MCF 10A (cell line): ENCODE measurements at regions not wholly inside any gene's neighbourhood (a gene's known extent, or its start where the extent isn't known, plus 50 kb on each side); places are given as distances from the start of the nearest gene placed in this dataset.
"Not testable (repeated sequence)": the region's sequence is repeated elsewhere in the genome, so short reads cannot be mapped to it uniquely, and the experiment has no call there.

ENCODE experiments used
- BruUV-seq: library from RNA; stranded (reverse); fragments of 400-500 nt; replicated peaks from 2 replicates; lab custom pipeline; 2021; lab: Mats Ljungman, UMichigan
- CTCF ChIA-PET: fragments of 300-600 bp; sonication (Branson Sonifier 250); formaldehyde crosslinking; extraction: SDS; loops from one replicate; lab custom pipeline; 2021; ENCODE audit warnings: antibody characterized with exemption, inconsistent platforms; lab: Yijun Ruan, JAX
- POLR2A ChIA-PET: fragments of 300-600, 350-650 bp; sonication (Branson Sonifier 250); formaldehyde crosslinking; extraction: SDS; loops from one replicate; lab custom pipeline; 2020; ENCODE audit warnings: antibody characterized with exemption, inconsistent platforms; lab: Yijun Ruan, JAX
- DNase-seq: peaks from one replicate; pipeline ENCODE4 v3.0.0-alpha.2; 2018; ENCODE audit not compliant: unreplicated experiment
- H3K27ac Mint-ChIP-seq: one replicate; pipeline ENCODE4 v1.8.0; 2022; ENCODE audit warnings: mild to moderate bottlenecking, low read depth, mixed read lengths; ENCODE audit not compliant: unreplicated experiment
- H3K27me3 Mint-ChIP-seq: one replicate; pipeline ENCODE4 v1.8.0; 2022; ENCODE audit warnings: mixed read lengths; ENCODE audit not compliant: insufficient read depth, unreplicated experiment
- H3K36me3 Mint-ChIP-seq: one replicate; pipeline ENCODE4 v1.8.0; 2022; ENCODE audit warnings: mild to moderate bottlenecking, moderate library complexity, mixed read lengths; ENCODE audit not compliant: insufficient read depth, unreplicated experiment
- H3K4me1 Mint-ChIP-seq: one replicate; pipeline ENCODE4 v1.8.0; 2022; ENCODE audit warnings: mixed read lengths; ENCODE audit not compliant: insufficient read depth, unreplicated experiment
- H3K4me3 Mint-ChIP-seq: one replicate; pipeline ENCODE4 v1.8.0; 2022; ENCODE audit warnings: mild to moderate bottlenecking, moderate library complexity, mixed read lengths; ENCODE audit not compliant: unreplicated experiment
- H3K9me3 Mint-ChIP-seq: one replicate; pipeline ENCODE4 v1.8.0; 2022; ENCODE audit warnings: mixed read lengths; ENCODE audit not compliant: unreplicated experiment
- CTCF ChIP-seq: fragments of 200-600 bp; IDR thresholded peaks from one replicate; pipeline ENCODE4 v1.8.0; 2022; ENCODE audit warnings: antibody characterized with exemption, mild to moderate bottlenecking; ENCODE audit not compliant: unreplicated experiment
- intact Hi-C: fragments of 100-400 bp; cut with micrococcal nuclease; formaldehyde crosslinking; loops from 2 replicates; pipeline ENCODE4 v1.14.1; 2022

DNA sequence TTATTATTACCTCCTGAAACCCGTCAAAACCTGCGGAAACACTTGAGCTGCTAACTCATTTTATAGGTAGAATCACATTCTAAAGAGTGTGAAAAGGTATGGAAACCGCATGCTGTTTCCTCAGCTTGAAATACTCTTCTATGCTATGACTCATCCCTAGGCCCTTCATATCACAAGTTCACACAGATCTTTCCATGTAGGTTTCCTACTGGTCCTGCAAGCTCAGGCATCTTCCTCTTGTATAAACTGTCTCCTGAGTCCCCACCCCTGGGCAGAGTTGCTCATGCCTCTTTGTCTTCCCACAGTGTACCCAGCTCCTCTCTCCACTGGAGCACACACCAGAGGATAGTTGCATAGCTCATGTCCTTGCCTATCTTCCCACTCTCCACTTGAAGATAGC lies 84.7 kb downstream of the CMAS start:
- CTCF ChIA-PET = interaction anchor here (0.7 to 1.0 kb wide), 4 partner anchors 12 to 447 kb away, joined by 3 to 4 read pairs (median 3); no protein-coding TSS in a partner anchor
- intact Hi-C loops = no loop called here

GRCh38 chr12:22136604-22137117 lies 90.6 kb downstream of the CMAS start:
- H3K36me3 Mint-ChIP-seq, H3K27ac Mint-ChIP-seq, CTCF ChIA-PET, H3K27me3 Mint-ChIP-seq, H3K4me1 Mint-ChIP-seq, DNase-seq, POLR2A ChIA-PET, BruUV-seq, H3K4me3 Mint-ChIP-seq, H3K9me3 Mint-ChIP-seq, intact Hi-C loops: not testable (repeated sequence)

More for the DNA sequence above, 84.7 kb downstream of the CMAS start:
- no peak overlapping the region for H3K4me3 Mint-ChIP-seq
- no TSS peak for BruUV-seq
- no peak for TF ChIP-seq CTCF
- no peaks in the 10 kb centered on the region for H3K36me3 Mint-ChIP-seq
- H3K4me1 Mint-ChIP-seq = peaks cover 9% of the 10 kb centered on the region
- POLR2A ChIA-PET = interaction anchor here (0.6 to 1.7 kb wide), 4 partner anchors 20 to 205 kb away, joined by 3 to 6 read pairs (median 3); no protein-coding TSS in a partner anchor
- no peaks in the 10 kb centered on the region for H3K27me3 Mint-ChIP-seq
- H3K27ac Mint-ChIP-seq = peak overlapping the region; percentile 11
- DNase-seq = peak; percentile 73
- H3K9me3 Mint-ChIP-seq = peaks cover 7% of the 10 kb centered on the region
